ENCODE measurements at regions not wholly inside any gene's neighbourhood (a gene's known extent, or its start where the extent isn't known, plus 50 kb on each side); places are given as distances from the start of the nearest gene placed in this dataset.
"Not testable (repeated sequence)": the region's sequence is repeated elsewhere in the genome, so short reads cannot be mapped to it uniquely, and the experiment has no call there.

- no peak for DNase-seq
Measured at GRCh38 chr22:23500508-23501260, 79.4 kb downstream of the IGLL1 start.

GRCh38 chr22:23499845-23500500, 80.1 kb downstream of the IGLL1 start:
- no peak for DNase-seq

- no peak for DNase-seq
Measured at GRCh38 chr22:23498811-23499798, 81.0 kb downstream of the IGLL1 start.

GRCh38 chr22:23497889-23498288, 82.2 kb downstream of the IGLL1 start:
- DNase-seq, result not testable (repeated sequence)

GRCh38 chr22:23497016-23497885, 82.8 kb downstream of the IGLL1 start:
- DNase-seq, result peak in 2 of 3 donors; percentile 4 to 21

- DNase-seq, result no peak
Measured at GRCh38 chr22:23496445-23496833, 83.7 kb downstream of the IGLL1 start.

GRCh38 chr22:23495614-23496444, 84.3 kb downstream of the IGLL1 start:
- no peak for DNase-seq

- DNase-seq, result no peak
Measured at GRCh38 chr22:23494930-23495266, 85.2 kb downstream of the IGLL1 start.

- no peak for DNase-seq
Measured at GRCh38 chr22:23485490-23485889, 94.6 kb downstream of the IGLL1 start.

- no peak for DNase-seq
Measured at GRCh38 chr22:23484651-23485050, 95.4 kb downstream of the IGLL1 start.

GRCh38 chr22:23481369-23481768, 98.7 kb downstream of the IGLL1 start:
- DNase-seq, result no peak

- DNase-seq, result peak in 1 of 3 donors; percentile 10
Measured at GRCh38 chr22:23478175-23478574, 101.9 kb downstream of the IGLL1 start.

- DNase-seq, result not testable (repeated sequence)
Measured at GRCh38 chr22:23474531-23474930, 105.6 kb downstream of the IGLL1 start.

GRCh38 chr22:23473901-23474300, 106.2 kb downstream of the IGLL1 start:
- DNase-seq, result no peak

- not testable (repeated sequence) for DNase-seq
Measured at GRCh38 chr22:23472376-23472775, 107.7 kb downstream of the IGLL1 start.

GRCh38 chr22:23471698-23472097, 108.4 kb downstream of the IGLL1 start:
- DNase-seq, result no peak

- no peak for DNase-seq
Measured at GRCh38 chr22:23470811-23471389, 109.2 kb downstream of the IGLL1 start.

GRCh38 chr22:23467721-23468294, 112.3 kb downstream of the IGLL1 start:
- DNase-seq, result no peak

- DNase-seq, result no peak
Measured at GRCh38 chr22:23466351-23466750, 113.7 kb downstream of the IGLL1 start.

- not testable (repeated sequence) for DNase-seq
Measured at GRCh38 chr22:23464796-23465195, 115.3 kb downstream of the IGLL1 start.

Measured in suppressor macrophage treated with lipopolysaccharide for 1 hour (primary cell).